ENCODE measurements at regions not wholly inside any gene's neighbourhood (a gene's known extent, or its start where the extent isn't known, plus 50 kb on each side); places are given as distances from the start of the nearest gene placed in this dataset.

- no peaks in the 10 kb centered on the region for H3K9me3 ChIP-seq
Observed at GRCh38 chr22:46040471-46041465, 63.8 kb upstream of the WNT7B start.

GRCh38 chr22:46041642-46042041 is 64.7 kb upstream of the WNT7B start:
- no peak overlapping the region for H3K4me3 ChIP-seq (replicated peaks in 1 of 3)
- no peaks in the 10 kb centered on the region for H3K9me3 ChIP-seq
- TF ChIP-seq POLR2A (IDR thresholded peaks at IDR 0.05) = no peak
- no peak for TF ChIP-seq CTCF (IDR thresholded peaks at IDR 0.05)
- DNase-seq = no peak
- intact Hi-C loops (cut with DNase I) = no loop called here
- H3K27ac ChIP-seq = peak overlapping the region in 1 of 3 donors; percentile 1
- WGBS, 2 donors = 78 to 81% methylated on average over 9 of the region's 9 CpGs
- no peaks in the 10 kb centered on the region for H3K27me3 ChIP-seq
- H3K36me3 ChIP-seq = no peaks in the 10 kb centered on the region
- H3K4me1 ChIP-seq = peaks cover 30 to 47% of the 10 kb centered on the region in 2 donors

More at GRCh38 chr22:46040471-46041465, 63.8 kb upstream of the WNT7B start:
- peaks cover 26 to 43% of the 10 kb centered on the region in 2 donors for H3K4me1 ChIP-seq
- TF ChIP-seq POLR2A (IDR thresholded peaks at IDR 0.05) = no peak
- no peak overlapping the region for H3K4me3 ChIP-seq (replicated peaks in 1 of 3)
- 85 to 86% methylated on average over 19 to 20 of the region's 20 CpGs for WGBS, 2 donors
- intact Hi-C loops (cut with DNase I) = no loop called here
- no peak for DNase-seq
- H3K36me3 ChIP-seq = no peaks in the 10 kb centered on the region
- H3K27ac ChIP-seq = peak overlapping the region in 1 of 3 donors; percentile 12
- H3K27me3 ChIP-seq = no peaks in the 10 kb centered on the region

- Histone ChIP-seq H3K9me3 (no peaks in the 10 kb centered on the region), H3K36me3 (no peaks in the 10 kb centered on the region), H3K4me1 (peaks cover 26 to 52% of the 10 kb centered on the region in 2 donors), H3K27ac (peak overlapping the region; percentile 46 to 98 (median 89)), H3K27me3 (no peaks in the 10 kb centered on the region), H3K4me3 (replicated peaks in 1 of 3) (no peak overlapping the region)
- WGBS, 2 donors = 80 to 91% methylated on average over 11 of the region's 11 CpGs
- intact Hi-C loops (cut with DNase I) = no loop called here
- TF ChIP-seq CTCF (IDR thresholded peaks at IDR 0.05) (no peak), POLR2A (IDR thresholded peaks at IDR 0.05) (no peak)
- DNase-seq = no peak
Observed at GRCh38 chr22:46042786-46043185, 65.8 kb upstream of the WNT7B start.

GRCh38 chr22:46043339-46043738 is 66.4 kb upstream of the WNT7B start:
- peaks cover 26 to 58% of the 10 kb centered on the region in 2 donors for H3K4me1 ChIP-seq

More at GRCh38 chr22:46043339-46043738, 66.4 kb upstream of the WNT7B start:
- Histone ChIP-seq H3K4me3 (replicated peaks in 1 of 3) (no peak overlapping the region), H3K27me3 (no peaks in the 10 kb centered on the region), H3K27ac (peak overlapping the region; percentile 89 to 98 (median 97)), H3K36me3 (no peaks in the 10 kb centered on the region), H3K9me3 (no peaks in the 10 kb centered on the region)
- intact Hi-C loops (cut with DNase I) = no loop called here
- TF ChIP-seq CTCF (IDR thresholded peaks at IDR 0.05) (no peak), POLR2A (IDR thresholded peaks at IDR 0.05) (no peak)
- no peak for DNase-seq
- WGBS, 2 donors = 69 to 80% methylated on average over 7 of the region's 7 CpGs

Measured in thyroid gland (tissue), 4 donors.